ENCODE measurements at regions not wholly inside any gene's neighbourhood (a gene's known extent, or its start where the extent isn't known, plus 50 kb on each side); places are given as distances from the start of the nearest gene placed in this dataset.

GRCh38 chr15:61649046-61649445, 411.2 kb downstream of the VPS13C start:
- TF ChIP-seq, protein P1, sequence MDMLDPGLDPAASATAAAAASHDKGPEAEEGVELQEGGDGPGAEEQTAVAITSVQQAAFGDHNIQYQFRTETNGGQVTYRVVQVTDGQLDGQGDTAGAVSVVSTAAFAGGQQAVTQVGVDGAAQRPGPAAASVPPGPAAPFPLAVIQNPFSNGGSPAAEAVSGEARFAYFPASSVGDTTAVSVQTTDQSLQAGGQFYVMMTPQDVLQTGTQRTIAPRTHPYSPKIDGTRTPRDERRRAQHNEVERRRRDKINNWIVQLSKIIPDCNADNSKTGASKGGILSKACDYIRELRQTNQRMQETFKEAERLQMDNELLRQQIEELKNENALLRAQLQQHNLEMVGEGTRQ (IDR thresholded peaks at IDR 0.05; ENCODE audit: low read depth, low read length): no peak
- no peak for TF ChIP-seq NFE2L2 (IDR thresholded peaks at IDR 0.05; ENCODE audit: low read depth, low read length)
- TF ChIP-seq, protein P2, sequence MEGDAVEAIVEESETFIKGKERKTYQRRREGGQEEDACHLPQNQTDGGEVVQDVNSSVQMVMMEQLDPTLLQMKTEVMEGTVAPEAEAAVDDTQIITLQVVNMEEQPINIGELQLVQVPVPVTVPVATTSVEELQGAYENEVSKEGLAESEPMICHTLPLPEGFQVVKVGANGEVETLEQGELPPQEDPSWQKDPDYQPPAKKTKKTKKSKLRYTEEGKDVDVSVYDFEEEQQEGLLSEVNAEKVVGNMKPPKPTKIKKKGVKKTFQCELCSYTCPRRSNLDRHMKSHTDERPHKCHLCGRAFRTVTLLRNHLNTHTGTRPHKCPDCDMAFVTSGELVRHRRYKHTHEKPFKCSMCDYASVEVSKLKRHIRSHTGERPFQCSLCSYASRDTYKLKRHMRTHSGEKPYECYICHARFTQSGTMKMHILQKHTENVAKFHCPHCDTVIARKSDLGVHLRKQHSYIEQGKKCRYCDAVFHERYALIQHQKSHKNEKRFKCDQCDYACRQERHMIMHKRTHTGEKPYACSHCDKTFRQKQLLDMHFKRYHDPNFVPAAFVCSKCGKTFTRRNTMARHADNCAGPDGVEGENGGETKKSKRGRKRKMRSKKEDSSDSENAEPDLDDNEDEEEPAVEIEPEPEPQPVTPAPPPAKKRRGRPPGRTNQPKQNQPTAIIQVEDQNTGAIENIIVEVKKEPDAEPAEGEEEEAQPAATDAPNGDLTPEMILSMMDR (conservative IDR thresholded peaks at IDR 0.05; ENCODE audit: low read depth, low read length): no peak
- TF ChIP-seq MXI1 (IDR thresholded peaks at IDR 0.05; ENCODE audit: borderline replicate concordance, low read depth, low read length): no peak
